ENCODE measurements at regions not wholly inside any gene's neighbourhood (a gene's known extent, or its start where the extent isn't known, plus 50 kb on each side); places are given as distances from the start of the nearest gene placed in this dataset.

DNA sequence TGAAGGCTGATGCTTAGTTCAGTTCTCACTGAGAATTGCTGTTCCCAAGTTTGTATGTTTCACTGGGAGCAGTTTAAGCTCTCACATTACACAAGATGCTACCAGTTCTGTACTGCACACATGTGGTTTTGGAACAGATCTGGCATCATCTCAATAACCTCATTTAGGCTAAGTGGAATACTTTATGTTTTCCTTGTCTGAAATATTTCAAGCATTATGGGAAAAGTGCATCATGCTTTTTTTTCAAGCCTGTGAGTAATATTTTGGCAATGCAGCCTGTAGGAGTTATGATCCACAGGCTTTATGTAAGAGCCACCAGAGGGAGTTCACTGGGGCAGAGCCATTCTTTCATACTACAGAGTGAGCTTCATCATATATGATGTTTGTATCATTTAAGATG is 141.5 kb downstream of the OR4C45 start:
- H3K4me1 ChIP-seq (ENCODE audit: low read length): no peaks in the 10 kb centered on the region
- no peaks in the 10 kb centered on the region for H3K9me3 ChIP-seq (ENCODE audit: insufficient read depth, low read length)
- H3K36me3 ChIP-seq (replicated peaks; ENCODE audit: low read depth, low read length): no peaks in the 10 kb centered on the region
- no peaks in the 10 kb centered on the region for H3K79me2 ChIP-seq (ENCODE audit: low read length)
- H3K4me3 ChIP-seq (ENCODE audit: low read length): no peak overlapping the region
- H3K4me2 ChIP-seq (ENCODE audit: low read length): no peak overlapping the region
- H3K9ac ChIP-seq (ENCODE audit: low read length): no peak overlapping the region
- no peaks in the 10 kb centered on the region for H3K27me3 ChIP-seq (ENCODE audit: low read depth, low read length)
- no peak overlapping the region for H2AFZ ChIP-seq (ENCODE audit: low read depth, low read length)
- H4K20me1 ChIP-seq (ENCODE audit: insufficient read depth, low read length): no peaks in the 10 kb centered on the region
- no peak overlapping the region for H3K27ac ChIP-seq (ENCODE audit: low read length)
- TF ChIP-seq EZH2phosphoT487 (IDR thresholded peaks at IDR 0.05; ENCODE audit: low read depth): no peak
- TF ChIP-seq, protein P1, sequence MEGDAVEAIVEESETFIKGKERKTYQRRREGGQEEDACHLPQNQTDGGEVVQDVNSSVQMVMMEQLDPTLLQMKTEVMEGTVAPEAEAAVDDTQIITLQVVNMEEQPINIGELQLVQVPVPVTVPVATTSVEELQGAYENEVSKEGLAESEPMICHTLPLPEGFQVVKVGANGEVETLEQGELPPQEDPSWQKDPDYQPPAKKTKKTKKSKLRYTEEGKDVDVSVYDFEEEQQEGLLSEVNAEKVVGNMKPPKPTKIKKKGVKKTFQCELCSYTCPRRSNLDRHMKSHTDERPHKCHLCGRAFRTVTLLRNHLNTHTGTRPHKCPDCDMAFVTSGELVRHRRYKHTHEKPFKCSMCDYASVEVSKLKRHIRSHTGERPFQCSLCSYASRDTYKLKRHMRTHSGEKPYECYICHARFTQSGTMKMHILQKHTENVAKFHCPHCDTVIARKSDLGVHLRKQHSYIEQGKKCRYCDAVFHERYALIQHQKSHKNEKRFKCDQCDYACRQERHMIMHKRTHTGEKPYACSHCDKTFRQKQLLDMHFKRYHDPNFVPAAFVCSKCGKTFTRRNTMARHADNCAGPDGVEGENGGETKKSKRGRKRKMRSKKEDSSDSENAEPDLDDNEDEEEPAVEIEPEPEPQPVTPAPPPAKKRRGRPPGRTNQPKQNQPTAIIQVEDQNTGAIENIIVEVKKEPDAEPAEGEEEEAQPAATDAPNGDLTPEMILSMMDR (IDR thresholded peaks at IDR 0.05; ENCODE audit: low read depth, low read length): peak; percentile 16; the same call in 1 of the 2 replicates

DNA sequence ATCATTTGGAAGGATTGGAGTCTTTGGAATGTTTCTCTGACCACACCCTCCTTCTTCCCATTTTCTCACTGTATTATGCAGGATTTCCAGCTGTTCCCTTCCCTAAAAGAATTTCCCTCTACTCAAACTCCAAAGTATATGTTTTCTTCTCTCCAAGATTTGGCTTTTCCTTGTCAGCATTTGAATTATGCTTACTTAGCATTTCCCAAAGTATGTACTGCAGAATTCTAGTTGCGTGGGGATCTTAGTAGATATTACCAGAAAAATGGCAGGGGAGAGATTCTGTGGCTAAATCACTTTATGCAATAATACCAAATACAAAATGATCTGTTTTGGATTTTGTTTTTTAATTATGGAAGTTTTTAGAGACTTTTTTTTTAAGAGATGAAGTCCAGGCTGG is 142.3 kb downstream of the OR4C45 start:
- no peaks in the 10 kb centered on the region for H3K27me3 ChIP-seq (ENCODE audit: low read depth, low read length)
- TF ChIP-seq, protein P1 (IDR thresholded peaks at IDR 0.05; ENCODE audit: low read depth, low read length): no peak
- no peak for TF ChIP-seq EZH2phosphoT487 (IDR thresholded peaks at IDR 0.05; ENCODE audit: low read depth)
- H3K27ac ChIP-seq (ENCODE audit: low read length): no peak overlapping the region
- H3K79me2 ChIP-seq (ENCODE audit: low read length): no peaks in the 10 kb centered on the region
- H3K4me2 ChIP-seq (ENCODE audit: low read length): no peak overlapping the region
- no peak overlapping the region for H2AFZ ChIP-seq (ENCODE audit: low read depth, low read length)
- H3K36me3 ChIP-seq (replicated peaks; ENCODE audit: low read depth, low read length): no peaks in the 10 kb centered on the region
- no peaks in the 10 kb centered on the region for H4K20me1 ChIP-seq (ENCODE audit: insufficient read depth, low read length)
- H3K9ac ChIP-seq (ENCODE audit: low read length): no peak overlapping the region
- H3K4me3 ChIP-seq (ENCODE audit: low read length): no peak overlapping the region
- H3K9me3 ChIP-seq (ENCODE audit: insufficient read depth, low read length): no peaks in the 10 kb centered on the region
- H3K4me1 ChIP-seq (ENCODE audit: low read length): no peaks in the 10 kb centered on the region

DNA sequence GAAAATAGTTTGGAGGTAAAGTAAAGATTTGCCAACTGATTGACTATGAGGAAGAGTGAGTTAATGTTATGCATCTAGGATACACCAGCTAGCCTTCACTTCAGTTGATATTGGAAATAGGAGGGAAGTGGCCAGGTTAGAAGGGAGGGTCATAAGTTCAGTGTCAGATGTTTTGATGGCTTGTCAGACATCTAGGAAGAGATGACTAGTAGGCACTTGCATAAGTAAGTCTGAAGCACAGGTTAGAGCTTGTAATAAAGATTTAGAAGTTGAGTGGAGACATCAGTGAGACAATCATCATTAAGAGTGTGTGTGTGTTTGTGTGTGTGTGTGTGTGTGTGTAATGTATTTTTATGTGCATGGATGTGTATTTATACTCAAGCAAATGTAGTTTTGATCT is 146.1 kb downstream of the OR4C45 start:
- Histone ChIP-seq H3K4me3 (ENCODE audit: low read length) (no peak overlapping the region), H3K27me3 (ENCODE audit: low read depth, low read length) (no peaks in the 10 kb centered on the region), H3K79me2 (ENCODE audit: low read length) (no peaks in the 10 kb centered on the region), H3K36me3 (replicated peaks; ENCODE audit: low read depth, low read length) (no peaks in the 10 kb centered on the region), H3K4me1 (ENCODE audit: low read length) (no peaks in the 10 kb centered on the region), H3K9ac (ENCODE audit: low read length) (no peak overlapping the region), H3K4me2 (ENCODE audit: low read length) (no peak overlapping the region), H4K20me1 (ENCODE audit: insufficient read depth, low read length) (no peaks in the 10 kb centered on the region), H3K9me3 (ENCODE audit: insufficient read depth, low read length) (no peaks in the 10 kb centered on the region), H3K27ac (ENCODE audit: low read length) (no peak overlapping the region), H2AFZ (ENCODE audit: low read depth, low read length) (no peak overlapping the region)
- TF ChIP-seq, protein P1 (IDR thresholded peaks at IDR 0.05; ENCODE audit: low read depth, low read length): no peak
- TF ChIP-seq EZH2phosphoT487 (IDR thresholded peaks at IDR 0.05; ENCODE audit: low read depth): no peak

DNA sequence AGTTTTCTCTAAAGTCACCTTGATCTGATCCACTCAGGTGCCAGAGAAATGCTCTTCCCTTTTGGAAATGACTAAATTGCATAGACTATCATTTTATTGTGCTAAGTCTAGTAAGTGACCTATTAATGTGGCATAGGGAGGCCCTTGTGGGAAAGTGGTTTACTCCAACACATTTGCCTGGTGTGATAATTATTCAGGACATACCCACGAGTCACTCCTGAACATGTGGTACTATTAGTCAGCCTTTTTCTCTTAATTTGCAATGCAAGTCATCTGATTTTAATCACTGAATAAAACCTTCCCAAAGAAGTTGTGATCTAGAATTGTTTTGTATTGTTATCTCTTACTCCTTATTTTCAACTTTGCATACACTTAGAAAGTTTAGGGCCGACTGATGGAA is 148.7 kb downstream of the OR4C45 start:
- Histone ChIP-seq H2AFZ (ENCODE audit: low read depth, low read length) (no peak overlapping the region), H3K4me3 (ENCODE audit: low read length) (no peak overlapping the region), H4K20me1 (ENCODE audit: insufficient read depth, low read length) (no peaks in the 10 kb centered on the region), H3K27ac (ENCODE audit: low read length) (no peak overlapping the region), H3K9ac (ENCODE audit: low read length) (no peak overlapping the region), H3K9me3 (ENCODE audit: insufficient read depth, low read length) (no peaks in the 10 kb centered on the region), H3K4me1 (ENCODE audit: low read length) (no peaks in the 10 kb centered on the region), H3K27me3 (ENCODE audit: low read depth, low read length) (no peaks in the 10 kb centered on the region), H3K4me2 (ENCODE audit: low read length) (no peak overlapping the region), H3K79me2 (ENCODE audit: low read length) (no peaks in the 10 kb centered on the region), H3K36me3 (replicated peaks; ENCODE audit: low read depth, low read length) (no peaks in the 10 kb centered on the region)
- TF ChIP-seq, protein P1 (IDR thresholded peaks at IDR 0.05; ENCODE audit: low read depth, low read length): no peak

Data from OCI-LY3 (cell line).